ENCODE measurements at regions not wholly inside any gene's neighbourhood (a gene's known extent, or its start where the extent isn't known, plus 50 kb on each side); places are given as distances from the start of the nearest gene placed in this dataset.

GRCh38 chr4:116229420-116229819, 856.0 kb downstream of the TRAM1L1 start:
- Histone ChIP-seq H3K27me3 (ENCODE audit: insufficient read depth, poor library complexity, severe bottlenecking) (no peaks in the 10 kb centered on the region), H3K4me3 (replicated peaks; ENCODE audit: insufficient read depth, low read length) (no peak overlapping the region), H3K27ac (replicated peaks) (no peak overlapping the region)
- no peak for DNase-seq (ENCODE audit: low read depth in 1 of 2, low spot score in 1 of 2)
- TF ChIP-seq CTCF (IDR thresholded peaks at IDR 0.05; ENCODE audit: insufficient read depth, low read length) (no peak), REST (IDR thresholded peaks at IDR 0.05; ENCODE audit: insufficient replicate concordance, low read depth) (no peak), POLR2AphosphoS5 (IDR thresholded peaks at IDR 0.05; ENCODE audit: low read depth) (no peak), SPI1 (IDR thresholded peaks at IDR 0.05; ENCODE audit: borderline replicate concordance, low read depth) (no peak), GABPA (IDR thresholded peaks at IDR 0.05; ENCODE audit: low read depth) (no peak)

- H3K27ac ChIP-seq (replicated peaks) = no peak overlapping the region
- TF ChIP-seq REST (IDR thresholded peaks at IDR 0.05; ENCODE audit: insufficient replicate concordance, low read depth) (no peak), POLR2AphosphoS5 (IDR thresholded peaks at IDR 0.05; ENCODE audit: low read depth) (no peak), SPI1 (IDR thresholded peaks at IDR 0.05; ENCODE audit: borderline replicate concordance, low read depth) (no peak), GABPA (IDR thresholded peaks at IDR 0.05; ENCODE audit: low read depth) (no peak), CTCF (IDR thresholded peaks at IDR 0.05; ENCODE audit: insufficient read depth, low read length) (no peak)
- DNase-seq (ENCODE audit: low read depth in 1 of 2, low spot score in 1 of 2) = no peak
- no peaks in the 10 kb centered on the region for H3K27me3 ChIP-seq (ENCODE audit: insufficient read depth, poor library complexity, severe bottlenecking)
- H3K4me3 ChIP-seq (replicated peaks; ENCODE audit: insufficient read depth, low read length) = no peak overlapping the region
Measured at GRCh38 chr4:116223040-116223732, 862.2 kb downstream of the TRAM1L1 start.

GRCh38 chr4:116217781-116218180, 867.6 kb downstream of the TRAM1L1 start:
- TF ChIP-seq CTCF (IDR thresholded peaks at IDR 0.05; ENCODE audit: insufficient read depth, low read length) (no peak), REST (IDR thresholded peaks at IDR 0.05; ENCODE audit: insufficient replicate concordance, low read depth) (no peak), SPI1 (IDR thresholded peaks at IDR 0.05; ENCODE audit: borderline replicate concordance, low read depth) (no peak), POLR2AphosphoS5 (IDR thresholded peaks at IDR 0.05; ENCODE audit: low read depth) (no peak), GABPA (IDR thresholded peaks at IDR 0.05; ENCODE audit: low read depth) (no peak)
- H3K4me3 ChIP-seq (replicated peaks; ENCODE audit: insufficient read depth, low read length) = no peak overlapping the region
- no peak overlapping the region for H3K27ac ChIP-seq (replicated peaks)
- no peak for DNase-seq (ENCODE audit: low read depth in 1 of 2, low spot score in 1 of 2)
- no peaks in the 10 kb centered on the region for H3K27me3 ChIP-seq (ENCODE audit: insufficient read depth, poor library complexity, severe bottlenecking)

Data from HL-60 (cell line).